GM23338 (cell line): ENCODE measurements at regions not wholly inside any gene's neighbourhood (a gene's known extent, or its start where the extent isn't known, plus 50 kb on each side); places are given as distances from the start of the nearest gene placed in this dataset.

Source experiments
- ATAC-seq: fragments of 200-7000 bp; cut with Tn5 transposase; 3 replicates; pipeline ENCODE4 v1.9.1; 2020
- DNase-seq: peaks from one replicate; pipeline ENCODE4 v3.0.0-alpha.2; 2015; ENCODE audit warnings: low spot score
- H2AFZ ChIP-seq: fragments of 200-600 bp; sonication (generic); 2 replicates; pipeline ENCODE4 v1.8.0; 2016; ENCODE audit warnings: antibody characterized with exemption, mild to moderate bottlenecking, moderate library complexity
- H3F3A ChIP-seq: fragments of 200-600 bp; sonication (generic); replicated peaks from 2 replicates; pipeline ENCODE4 v1.8.0; 2017; ENCODE audit warnings: antibody characterized with exemption, mixed run types, low read depth
- H3K27ac ChIP-seq: fragments of 200-600 bp; sonication (generic); 2 replicates; pipeline ENCODE4 v1.6.1; 2016; ENCODE audit warnings: low read depth
- H3K27me3 ChIP-seq: fragments of 200-600 bp; sonication (generic); 2 replicates; pipeline ENCODE4 v1.8.0; 2016; ENCODE audit warnings: mild to moderate bottlenecking, mixed run types, moderate library complexity; ENCODE audit not compliant: insufficient read depth
- H3K36me3 ChIP-seq: fragments of 200-600 bp; sonication (generic); 2 replicates; pipeline ENCODE4 v1.8.0; 2016; ENCODE audit warnings: mild to moderate bottlenecking; ENCODE audit not compliant: insufficient read depth
- H3K4me1 ChIP-seq: fragments of 200-600 bp; sonication (generic); 2 replicates; pipeline ENCODE4 v1.8.0; 2016; ENCODE audit warnings: mild to moderate bottlenecking, moderate library complexity; ENCODE audit not compliant: insufficient read depth
- H3K4me2 ChIP-seq: fragments of 200-600 bp; sonication (generic); 2 replicates; pipeline ENCODE4 v1.7.1; 2017; ENCODE audit warnings: mixed run types
- H3K4me3 ChIP-seq: fragments of 200-600 bp; sonication (generic); 2 replicates; pipeline ENCODE4 v1.6.1; 2016; ENCODE audit warnings: mixed run types
- H3K79me2 ChIP-seq: fragments of 200-600 bp; sonication (generic); replicated peaks from 2 replicates; pipeline ENCODE4 v1.8.0; 2017; ENCODE audit warnings: mild to moderate bottlenecking; ENCODE audit not compliant: insufficient read depth
- H3K9me2 ChIP-seq: fragments of 200-600 bp; sonication (generic); 2 replicates; pipeline ENCODE4 v1.8.0; 2017; ENCODE audit not compliant: insufficient read depth
- H4K20me1 ChIP-seq: fragments of 200-600 bp; sonication (generic); replicated peaks from 2 replicates; pipeline ENCODE4 v1.8.0; 2017; ENCODE audit warnings: mild to moderate bottlenecking; ENCODE audit not compliant: insufficient read depth
- H3K27ac Mint-ChIP-seq: 2 replicates; pipeline ENCODE4 v1.8.0; 2020; ENCODE audit warnings: inconsistent platforms, mild to moderate bottlenecking, moderate library complexity, mixed read lengths
- H3K27me3 Mint-ChIP-seq: 3 replicates; pipeline ENCODE4 v1.8.0; 2022; ENCODE audit warnings: low read depth, mild to moderate bottlenecking, moderate library complexity, mixed read lengths, inconsistent platforms; ENCODE audit not compliant: insufficient read depth, poor library complexity
- H3K36me3 Mint-ChIP-seq: 3 replicates; pipeline ENCODE4 v1.8.0; 2021; ENCODE audit warnings: low read depth, mild to moderate bottlenecking, inconsistent platforms, moderate library complexity, mixed read lengths
- H3K4me1 Mint-ChIP-seq: 3 replicates; pipeline ENCODE4 v1.8.0; 2020; ENCODE audit warnings: mild to moderate bottlenecking, inconsistent platforms, mixed read lengths
- H3K4me3 Mint-ChIP-seq: 3 replicates; pipeline ENCODE4 v1.8.0; 2021; ENCODE audit warnings: moderate library complexity, mild to moderate bottlenecking, inconsistent platforms, mixed read lengths
- H3K9me3 Mint-ChIP-seq: 3 replicates; pipeline ENCODE4 v1.8.0; 2020; ENCODE audit warnings: moderate library complexity, mild to moderate bottlenecking, inconsistent platforms, mixed read lengths
- CREB1 ChIP-seq: fragments of 250-450 bp; sonication (Bioruptor Pico); IDR thresholded peaks from 2 replicates; pipeline ENCODE4 v1.5.0; 2020; ENCODE audit warnings: low read depth, mild to moderate bottlenecking, moderate library complexity
- EZH2 ChIP-seq: fragments of 200-600 bp; sonication (generic); IDR thresholded peaks from one replicate; pipeline ENCODE4 v1.8.0; 2017; ENCODE audit warnings: antibody characterized with exemption, mild to moderate bottlenecking, low read depth; ENCODE audit not compliant: unreplicated experiment
- POLR2AphosphoS5 ChIP-seq: IDR thresholded peaks from 2 replicates; pipeline ENCODE4 v1.6.1; 2016; ENCODE audit warnings: antibody characterized with exemption, low read depth
- STAT1 ChIP-seq: IDR thresholded peaks from one replicate; pipeline ENCODE4 v1.6.1; 2016; ENCODE audit warnings: antibody characterized with exemption; ENCODE audit not compliant: unreplicated experiment
- ZNF331 ChIP-seq: fragments of 250-450 bp; sonication (Bioruptor Pico); IDR thresholded peaks from 2 replicates; pipeline ENCODE4 v1.5.0; 2020; ENCODE audit warnings: low read depth, mild to moderate bottlenecking, moderate library complexity
- ZNF462 ChIP-seq: fragments of 250-450 bp; sonication (Bioruptor Pico); IDR thresholded peaks from 2 replicates; pipeline ENCODE4 v1.5.0; 2020; ENCODE audit warnings: mild to moderate bottlenecking, moderate library complexity

GRCh38 chrX:22664826-22665225 is 334.9 kb upstream of the DDX53 start:
- Histone ChIP-seq H3K36me3 (no peaks in the 10 kb centered on the region), H3K4me3 (no peak overlapping the region), H3K9me2 (peaks cover 4% of the 10 kb centered on the region; the same call in 1 of the 2 replicates), H3K4me1 (no peaks in the 10 kb centered on the region; the same call in 1 of the 2 replicates), H4K20me1 (no peaks in the 10 kb centered on the region), H2AFZ (no peak overlapping the region), H3K79me2 (no peaks in the 10 kb centered on the region), H3K27me3 (no peaks in the 10 kb centered on the region), H3F3A (no peaks in the 10 kb centered on the region), H3K4me2 (no peak overlapping the region), H3K27ac (no peak overlapping the region)
- no peaks in the 10 kb centered on the region for H3K9me3 Mint-ChIP-seq
- no peaks in the 10 kb centered on the region; the same call in 2 of the 3 replicates for H3K4me1 Mint-ChIP-seq
- H3K27ac Mint-ChIP-seq, result no peak overlapping the region; the same call in 1 of the 2 replicates
- H3K27me3 Mint-ChIP-seq, result no peaks in the 10 kb centered on the region
- H3K4me3 Mint-ChIP-seq, result no peak overlapping the region
- DNase-seq (no peak), ATAC-seq (no peak)
- no peaks in the 10 kb centered on the region for H3K36me3 Mint-ChIP-seq
- TF ChIP-seq ZNF331 (CRISPR knock-in tag) (no peak), CREB1 (no peak), ZNF462 (CRISPR knock-in tag) (no peak)

- no peaks in the 10 kb centered on the region; the same call in 2 of the 3 replicates for H3K4me1 Mint-ChIP-seq
- no peaks in the 10 kb centered on the region for H3K36me3 Mint-ChIP-seq
- H3K4me3 Mint-ChIP-seq, result no peak overlapping the region
- DNase-seq, result no peak
- Histone ChIP-seq H3K27me3 (no peaks in the 10 kb centered on the region), H2AFZ (no peak overlapping the region), H4K20me1 (no peaks in the 10 kb centered on the region), H3K36me3 (no peaks in the 10 kb centered on the region), H3K27ac (no peak overlapping the region), H3K79me2 (no peaks in the 10 kb centered on the region), H3F3A (no peaks in the 10 kb centered on the region), H3K4me1 (no peaks in the 10 kb centered on the region; the same call in 1 of the 2 replicates), H3K4me3 (no peak overlapping the region), H3K9me2 (peaks cover 4% of the 10 kb centered on the region; the same call in 1 of the 2 replicates), H3K4me2 (no peak overlapping the region)
- no peaks in the 10 kb centered on the region for H3K27me3 Mint-ChIP-seq
- no peak overlapping the region for H3K27ac Mint-ChIP-seq
- no peak for ATAC-seq
- no peaks in the 10 kb centered on the region for H3K9me3 Mint-ChIP-seq
- no peak for TF ChIP-seq POLR2AphosphoS5
- no peak for TF ChIP-seq EZH2
- TF ChIP-seq STAT1, result no peak
- TF ChIP-seq ZNF331 (CRISPR knock-in tag), result no peak
- no peak for TF ChIP-seq ZNF462 (CRISPR knock-in tag)
- no peak for TF ChIP-seq CREB1
These were observed 333.9 kb upstream of the DDX53 start for GRCh38 chrX:22665818-22666217.
